GM18505 (cell line): ENCODE measurements at regions not wholly inside any gene's neighbourhood (a gene's known extent, or its start where the extent isn't known, plus 50 kb on each side); places are given as distances from the start of the nearest gene placed in this dataset.

ENCODE experiments used
- ATAC-seq: cut with Tn5 transposase; IDR thresholded peaks from one replicate; pipeline ENCODE4 v1.9.1; 2021; ENCODE audit not compliant: unreplicated experiment
- POLR2A ChIP-seq: IDR thresholded peaks from 4 replicates; pipeline ENCODE4 v1.6.1; 2011; ENCODE audit warnings: borderline replicate concordance; ENCODE audit not compliant: insufficient read depth, insufficient read length; ENCODE audit errors: extremely low read depth

- no peak for TF ChIP-seq POLR2A
- ATAC-seq, result no peak
Measured at GRCh38 chr20:6685181-6685582, 82.3 kb upstream of the BMP2 start.

GRCh38 chr20:6683021-6683977 lies 84.2 kb upstream of the BMP2 start:
- no peak for TF ChIP-seq POLR2A
- no peak for ATAC-seq

DNA sequence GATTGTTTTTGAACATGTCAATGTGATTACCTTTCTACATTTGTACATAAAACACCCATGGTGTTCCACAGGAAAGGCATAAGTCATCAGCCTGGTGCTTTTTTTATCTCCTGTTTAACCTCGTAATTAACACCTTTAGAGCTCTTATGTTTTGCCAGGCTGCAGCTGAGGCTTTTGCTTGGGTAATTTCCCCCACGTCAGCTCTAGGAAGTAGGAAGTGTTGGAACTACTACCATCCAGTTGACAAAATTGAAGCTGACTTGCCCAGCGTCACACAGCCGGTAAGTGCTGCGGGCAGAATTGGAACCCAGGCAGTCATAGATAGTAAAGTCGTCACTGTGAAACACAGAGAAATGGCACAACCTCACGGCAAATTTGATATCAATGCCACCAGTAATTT lies 86.6 kb upstream of the BMP2 start:
- no peak for ATAC-seq
- no peak for TF ChIP-seq POLR2A

DNA sequence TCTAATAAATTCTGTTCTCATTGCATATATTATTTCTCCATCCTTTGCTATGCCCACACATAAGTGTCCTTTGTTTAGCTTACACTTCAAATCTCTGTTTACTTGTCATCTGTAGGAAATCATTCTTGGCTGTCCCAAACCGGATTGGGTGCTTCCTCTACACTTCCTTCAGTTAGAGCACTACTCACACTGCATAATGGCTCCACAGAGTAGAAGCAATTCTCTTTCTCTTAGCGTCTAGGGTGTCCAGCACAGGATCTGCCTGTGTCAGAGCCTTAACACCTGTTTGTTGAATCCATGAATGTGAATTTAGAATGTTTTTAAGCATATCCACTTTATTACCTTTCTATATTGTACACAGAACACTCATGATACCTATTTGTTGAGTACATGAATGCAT lies 87.0 kb upstream of the BMP2 start:
- no peak for TF ChIP-seq POLR2A

DNA sequence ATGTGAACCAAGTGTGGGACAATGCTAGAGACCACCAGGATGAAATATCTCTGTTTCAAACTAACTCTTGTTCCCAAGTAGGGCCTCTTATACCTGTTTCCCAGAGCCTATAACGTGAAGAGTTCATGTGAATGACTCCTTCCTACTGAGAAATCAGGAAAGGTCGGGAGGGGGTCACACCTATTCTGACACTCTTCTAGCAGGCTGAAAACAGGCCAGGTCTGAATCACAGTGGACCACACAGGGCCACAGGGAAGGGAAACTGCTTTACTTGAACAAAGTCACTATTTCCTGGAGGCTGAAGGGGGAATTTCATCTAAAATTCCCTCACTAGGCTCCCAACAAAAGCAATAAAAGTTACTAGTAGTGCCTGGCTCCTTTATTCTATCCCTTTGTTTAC lies 88.4 kb upstream of the BMP2 start:
- no peak for TF ChIP-seq POLR2A
- no peak for ATAC-seq

More for the DNA sequence above, 87.0 kb upstream of the BMP2 start:
- ATAC-seq, result no peak

DNA sequence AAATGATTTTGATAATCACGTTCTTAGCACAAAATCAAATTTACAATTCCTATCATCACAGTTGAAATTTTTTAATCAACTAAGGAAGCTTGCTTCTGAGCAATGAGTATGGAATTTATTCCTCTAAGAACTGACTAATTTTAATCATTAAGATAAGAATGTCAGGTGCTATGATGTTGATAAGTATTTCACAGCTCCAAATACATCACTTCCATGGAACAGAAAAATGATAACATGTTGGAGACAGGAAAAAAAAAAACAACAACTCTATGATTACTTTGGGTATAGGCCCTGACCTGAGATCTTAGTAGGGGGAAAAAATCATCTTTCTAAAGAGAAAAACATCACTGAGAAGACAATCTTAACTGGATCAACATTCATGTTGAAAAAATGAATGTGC lies 89.4 kb upstream of the BMP2 start:
- ATAC-seq, result no peak
- TF ChIP-seq POLR2A, result no peak

- TF ChIP-seq POLR2A, result no peak
- ATAC-seq, result no peak
Measured at GRCh38 chr20:6674831-6675230, 92.7 kb upstream of the BMP2 start.

GRCh38 chr20:6673071-6673470 lies 94.4 kb upstream of the BMP2 start:
- TF ChIP-seq POLR2A, result no peak
- ATAC-seq, result no peak

- ATAC-seq, result no peak
- TF ChIP-seq POLR2A, result no peak
Measured at GRCh38 chr20:6671829-6672228, 95.7 kb upstream of the BMP2 start.

DNA sequence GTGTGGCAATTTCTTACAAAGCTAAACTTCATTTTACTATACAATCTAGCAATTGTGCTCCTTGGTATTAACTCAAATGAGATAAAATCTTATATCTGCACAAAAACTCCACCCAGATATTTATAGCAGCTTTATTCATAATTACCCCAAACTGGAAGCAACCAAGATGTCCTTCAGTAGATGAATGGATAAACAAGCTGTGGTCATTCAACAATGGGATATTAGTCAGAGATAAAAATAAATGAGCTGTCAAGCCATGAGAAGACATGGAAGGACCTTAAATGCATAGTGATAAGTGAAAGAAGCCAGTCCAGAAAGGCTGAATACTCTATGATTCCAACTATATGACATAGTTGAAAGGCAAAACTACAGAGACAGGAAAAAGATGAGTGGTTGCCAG lies 98.9 kb upstream of the BMP2 start:
- TF ChIP-seq POLR2A, result no peak
- ATAC-seq, result no peak

DNA sequence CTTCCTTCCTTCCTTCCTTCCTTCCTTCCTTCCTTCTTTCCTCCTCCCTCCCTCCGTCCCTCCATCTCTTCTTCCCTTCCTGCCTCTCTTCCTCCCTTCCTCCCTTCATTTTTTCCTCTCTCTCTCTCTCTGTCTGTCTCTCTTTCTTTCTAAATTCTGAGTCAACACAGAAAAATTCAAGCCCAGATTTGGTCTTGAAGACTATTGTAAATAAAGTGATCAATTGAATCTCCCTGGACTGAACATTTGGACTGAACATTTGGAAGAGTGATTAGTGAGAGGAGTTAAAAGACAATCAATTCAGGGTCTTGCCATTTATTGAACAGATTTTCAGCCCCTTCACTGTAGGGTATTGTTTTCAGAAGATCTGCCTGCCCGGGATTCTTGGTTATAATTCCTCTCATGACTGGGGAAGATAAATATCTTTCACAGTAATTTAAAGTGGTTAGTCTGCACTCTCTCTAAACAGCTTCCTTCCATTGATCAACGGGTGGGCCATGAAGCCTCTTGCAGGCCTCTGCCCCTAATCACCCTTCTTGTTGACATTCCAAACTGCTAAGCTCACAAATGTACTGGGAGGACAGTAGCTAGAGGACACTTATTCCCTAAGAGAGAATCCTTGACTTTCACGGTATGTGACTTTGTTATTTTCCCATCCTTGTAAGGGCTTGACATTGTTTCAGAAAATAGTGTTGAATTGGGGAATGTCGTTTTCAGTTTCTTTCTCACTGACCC lies 101.7 kb upstream of the BMP2 start:
- no peak for TF ChIP-seq POLR2A
- ATAC-seq, result no peak

DNA sequence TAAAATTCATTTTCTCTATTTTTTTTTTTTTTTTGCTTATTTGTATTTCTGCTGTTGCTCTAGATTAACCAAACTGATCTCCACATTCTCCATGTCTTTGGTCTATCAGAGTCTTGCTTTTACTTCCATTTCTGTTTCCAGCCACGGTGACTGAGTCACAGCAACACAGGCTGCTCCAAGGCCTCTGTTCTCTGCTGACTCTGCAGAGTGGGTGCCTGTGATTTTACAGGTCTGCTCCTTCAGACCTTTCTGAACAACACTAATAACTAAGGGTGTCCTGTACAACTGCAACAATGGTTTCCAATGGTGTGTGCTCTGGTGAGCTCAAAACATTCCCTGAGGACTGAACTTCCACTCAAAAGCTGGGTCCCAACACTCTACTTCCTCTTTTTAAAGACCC lies 102.3 kb upstream of the BMP2 start:
- TF ChIP-seq POLR2A, result no peak
- no peak for ATAC-seq

DNA sequence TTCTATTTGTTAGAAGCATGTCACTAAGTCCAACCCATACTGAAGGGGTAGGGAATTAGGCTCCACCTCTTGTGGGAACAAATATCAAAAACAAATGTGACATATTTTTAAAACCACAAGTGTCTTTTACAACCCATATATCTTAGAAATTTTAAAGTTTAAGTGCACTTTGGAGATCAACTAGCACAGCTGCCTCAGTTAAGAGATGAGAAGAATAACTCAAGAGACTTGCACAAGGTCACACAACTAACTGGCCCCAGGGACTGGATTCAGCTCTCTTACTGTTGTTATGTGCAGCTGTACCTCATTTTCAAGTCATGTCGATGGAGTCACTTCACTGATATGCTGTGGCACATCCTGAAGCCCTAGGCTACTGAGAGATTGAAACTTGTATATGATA lies 102.9 kb upstream of the BMP2 start:
- no peak for TF ChIP-seq POLR2A
- no peak for ATAC-seq
